Karpas-422 (cell line): ENCODE measurements at regions not wholly inside any gene's neighbourhood (a gene's known extent, or its start where the extent isn't known, plus 50 kb on each side); places are given as distances from the start of the nearest gene placed in this dataset.

ENCODE experiments used
- DNase-seq: peaks from one replicate; pipeline ENCODE4 v3.0.0-alpha.2; 2015
- H2AFZ ChIP-seq: fragments of 200-600 bp; sonication (generic); 2 replicates; pipeline ENCODE4 v1.6.1; 2014; ENCODE audit warnings: antibody characterized with exemption, low read length, mixed read lengths
- H3K27ac ChIP-seq: fragments of 200-600 bp; sonication (generic); 2 replicates; pipeline ENCODE4 v1.5.1; 2014; ENCODE audit warnings: mild to moderate bottlenecking, low read length, moderate library complexity
- H3K27me3 ChIP-seq: fragments of 200-600 bp; sonication (generic); 2 replicates; pipeline ENCODE4 v1.6.1; 2014; ENCODE audit warnings: low read length, mixed read lengths
- H3K36me3 ChIP-seq: fragments of 200-600 bp; sonication (generic); 2 replicates; pipeline ENCODE4 v1.6.1; 2014; ENCODE audit warnings: low read length, mixed read lengths; ENCODE audit not compliant: insufficient read depth
- H3K4me1 ChIP-seq: fragments of 200-600 bp; sonication (generic); 2 replicates; pipeline ENCODE4 v1.6.1; 2014; ENCODE audit warnings: mild to moderate bottlenecking, low read length, mixed read lengths
- H3K4me2 ChIP-seq: fragments of 200-600 bp; sonication (generic); 2 replicates; pipeline ENCODE4 v1.6.1; 2014; ENCODE audit warnings: low read length, low read depth, mild to moderate bottlenecking; ENCODE audit not compliant: poor library complexity, severe bottlenecking
- H3K4me3 ChIP-seq: fragments of 200-600 bp; sonication (generic); 2 replicates; pipeline ENCODE4 v1.5.1; 2014; ENCODE audit warnings: mild to moderate bottlenecking, antibody characterized with exemption, low read length, mixed read lengths
- H3K79me2 ChIP-seq: fragments of 200-600 bp; sonication (generic); 2 replicates; pipeline ENCODE4 v1.6.1; 2014; ENCODE audit warnings: mild to moderate bottlenecking, low read length, mixed read lengths
- H3K9ac ChIP-seq: fragments of 200-600 bp; sonication (generic); 2 replicates; pipeline ENCODE4 v1.6.0; 2014; ENCODE audit warnings: low read length
- H3K9me2 ChIP-seq: fragments of 200-600 bp; sonication (generic), shearing (Covaris generic); replicated peaks from 2 replicates; pipeline ENCODE4 v1.6.0; 2014; ENCODE audit warnings: mild to moderate bottlenecking, low read length, moderate library complexity; ENCODE audit not compliant: insufficient read depth
- H3K9me3 ChIP-seq: fragments of 300-700, 200-600 bp; sonication (generic); 2 replicates; pipeline ENCODE4 v1.6.1; 2014; ENCODE audit warnings: low read length, mixed read lengths
- H4K20me1 ChIP-seq: fragments of 200-600 bp; sonication (generic); 2 replicates; pipeline ENCODE4 v1.6.1; 2014; ENCODE audit warnings: mild to moderate bottlenecking, antibody characterized with exemption, low read length, low read depth; ENCODE audit not compliant: insufficient read depth

GRCh38 chr3:177982034-177982433 is 554.2 kb upstream of the KCNMB2 start:
- H2AFZ ChIP-seq: no peak overlapping the region
- H3K79me2 ChIP-seq: no peaks in the 10 kb centered on the region
- H3K27me3 ChIP-seq: no peaks in the 10 kb centered on the region
- H4K20me1 ChIP-seq: no peaks in the 10 kb centered on the region
- no peaks in the 10 kb centered on the region for H3K9me3 ChIP-seq
- no peak overlapping the region for H3K4me3 ChIP-seq
- H3K9ac ChIP-seq: no peak overlapping the region
- no peak overlapping the region for H3K4me2 ChIP-seq
- DNase-seq: no peak
- H3K4me1 ChIP-seq: no peaks in the 10 kb centered on the region
- no peaks in the 10 kb centered on the region for H3K9me2 ChIP-seq
- no peaks in the 10 kb centered on the region for H3K36me3 ChIP-seq
- H3K27ac ChIP-seq: no peak overlapping the region

GRCh38 chr3:177983320-177983719 is 552.9 kb upstream of the KCNMB2 start:
- no peak for DNase-seq
- H3K79me2 ChIP-seq: no peaks in the 10 kb centered on the region

DNA sequence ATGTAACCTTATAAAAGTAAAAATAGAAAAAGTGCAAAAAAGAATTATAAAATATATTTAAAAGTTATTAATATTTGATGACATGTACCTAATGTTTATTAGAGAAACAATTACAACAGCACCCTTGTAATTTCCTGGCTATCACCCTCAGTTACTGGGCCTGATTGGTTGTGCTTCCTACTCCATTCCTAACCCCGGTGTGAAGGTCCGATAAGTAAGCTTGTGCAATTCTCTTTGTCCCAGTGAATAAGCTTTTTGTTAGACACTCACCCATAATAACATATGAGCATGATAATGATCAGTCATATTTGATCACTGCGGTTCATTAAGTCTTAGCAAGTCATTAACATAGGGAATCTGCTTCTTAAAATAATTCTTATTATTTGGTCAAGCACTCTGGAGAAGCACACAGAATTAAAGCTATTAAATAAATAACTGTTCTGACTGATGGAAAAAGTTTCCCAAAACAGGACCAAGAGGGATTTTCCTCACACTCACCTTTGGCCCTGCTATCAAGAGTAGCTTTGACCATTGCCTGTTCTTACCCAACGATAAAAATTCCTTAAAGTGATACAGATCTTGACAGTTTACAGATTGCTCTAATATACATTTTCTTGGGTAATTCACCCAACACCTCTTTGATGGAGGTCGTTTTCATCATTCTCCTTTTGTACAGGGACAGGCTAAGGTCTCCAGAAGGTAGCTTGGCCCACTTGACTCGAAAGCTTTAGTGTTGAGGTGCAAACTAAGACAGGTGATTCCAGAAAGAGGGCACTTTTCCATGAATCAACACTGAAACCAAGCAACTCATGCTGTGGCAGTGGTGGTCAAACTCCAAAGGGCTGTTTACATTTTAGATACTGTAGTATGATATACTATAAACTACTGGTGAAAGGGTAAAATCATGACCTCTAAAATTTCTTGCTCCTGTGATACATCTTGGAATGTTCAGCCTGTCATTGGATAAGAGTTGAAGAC is 543.0 kb upstream of the KCNMB2 start:
- no peak overlapping the region for H2AFZ ChIP-seq
- no peak overlapping the region for H3K4me3 ChIP-seq
- H3K4me2 ChIP-seq: no peak overlapping the region
- no peaks in the 10 kb centered on the region for H3K36me3 ChIP-seq
- no peaks in the 10 kb centered on the region for H3K79me2 ChIP-seq
- no peak overlapping the region for H3K27ac ChIP-seq
- H3K9me2 ChIP-seq: no peaks in the 10 kb centered on the region
- H3K27me3 ChIP-seq: no peaks in the 10 kb centered on the region
- no peak for DNase-seq
- H3K9ac ChIP-seq: no peak overlapping the region
- no peaks in the 10 kb centered on the region for H3K4me1 ChIP-seq
- no peaks in the 10 kb centered on the region for H3K9me3 ChIP-seq
- H4K20me1 ChIP-seq: no peaks in the 10 kb centered on the region

More at GRCh38 chr3:177983320-177983719, 552.9 kb upstream of the KCNMB2 start:
- H3K9me3 ChIP-seq: no peaks in the 10 kb centered on the region
- H3K4me1 ChIP-seq: no peaks in the 10 kb centered on the region
- H4K20me1 ChIP-seq: no peaks in the 10 kb centered on the region
- no peaks in the 10 kb centered on the region for H3K9me2 ChIP-seq
- H3K9ac ChIP-seq: no peak overlapping the region
- H3K27ac ChIP-seq: no peak overlapping the region
- no peak overlapping the region for H2AFZ ChIP-seq
- no peak overlapping the region for H3K4me3 ChIP-seq
- H3K4me2 ChIP-seq: no peak overlapping the region
- no peaks in the 10 kb centered on the region for H3K36me3 ChIP-seq
- no peaks in the 10 kb centered on the region for H3K27me3 ChIP-seq

DNA sequence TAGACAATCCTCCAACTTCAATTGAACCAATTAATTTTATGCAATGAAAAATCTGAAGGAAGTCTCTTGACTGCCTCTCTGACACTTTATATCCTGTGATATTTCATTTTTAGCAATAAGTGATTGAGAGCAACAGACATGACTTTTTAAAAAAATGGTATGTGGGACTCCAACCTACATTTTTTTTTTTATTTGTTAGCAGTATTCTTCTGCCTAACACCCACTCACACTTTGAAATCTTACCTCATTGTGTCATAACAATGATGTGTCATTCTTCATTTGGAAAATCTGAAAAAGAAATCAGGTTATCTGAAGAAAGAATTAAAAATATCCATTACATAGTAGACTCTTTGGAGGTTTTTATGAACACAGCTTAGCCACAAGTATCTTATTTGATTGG is 541.3 kb upstream of the KCNMB2 start:
- Histone ChIP-seq H3K9ac (no peak overlapping the region), H4K20me1 (no peaks in the 10 kb centered on the region), H3K9me2 (no peaks in the 10 kb centered on the region), H3K79me2 (no peaks in the 10 kb centered on the region), H3K4me3 (no peak overlapping the region), H3K9me3 (no peaks in the 10 kb centered on the region), H3K27ac (no peak overlapping the region), H3K4me1 (no peaks in the 10 kb centered on the region), H3K4me2 (no peak overlapping the region), H3K27me3 (no peaks in the 10 kb centered on the region), H2AFZ (no peak overlapping the region), H3K36me3 (no peaks in the 10 kb centered on the region)
- no peak for DNase-seq

- no peak overlapping the region for H3K9ac ChIP-seq
- H3K4me1 ChIP-seq: no peaks in the 10 kb centered on the region
- H3K27ac ChIP-seq: no peak overlapping the region
- H3K9me2 ChIP-seq: no peaks in the 10 kb centered on the region
- H3K27me3 ChIP-seq: no peaks in the 10 kb centered on the region
- H4K20me1 ChIP-seq: no peaks in the 10 kb centered on the region
- no peak overlapping the region for H2AFZ ChIP-seq
- no peak for DNase-seq
- no peak overlapping the region for H3K4me3 ChIP-seq
- H3K9me3 ChIP-seq: no peaks in the 10 kb centered on the region
- H3K79me2 ChIP-seq: no peaks in the 10 kb centered on the region
- H3K4me2 ChIP-seq: no peak overlapping the region
- H3K36me3 ChIP-seq: no peaks in the 10 kb centered on the region
Measured at GRCh38 chr3:177995381-177996085, 540.7 kb upstream of the KCNMB2 start.

DNA sequence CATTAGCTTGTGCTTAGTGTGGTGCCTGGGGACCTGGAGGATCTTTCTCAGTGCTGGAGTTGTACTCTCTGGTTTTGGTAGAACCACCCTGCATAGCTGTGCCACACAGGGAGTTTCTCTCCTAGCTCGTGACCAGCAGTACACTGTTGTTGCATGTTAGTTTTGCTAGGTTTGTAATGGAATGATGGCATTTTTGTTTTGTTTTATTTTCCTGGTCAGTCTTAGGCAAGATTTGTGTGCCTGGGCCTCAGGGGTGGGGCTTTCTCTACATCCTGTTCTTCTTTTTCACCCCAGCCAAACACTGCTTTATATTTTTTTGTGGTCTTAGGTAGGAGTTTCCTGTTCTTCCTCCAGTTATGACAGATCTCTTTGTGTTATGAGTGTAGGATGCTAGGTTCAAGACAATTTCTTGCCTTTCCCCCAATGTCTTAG is 534.5 kb upstream of the KCNMB2 start:
- Histone ChIP-seq H3K4me1 (no peaks in the 10 kb centered on the region), H2AFZ (no peak overlapping the region), H3K27ac (no peak overlapping the region), H3K9ac (no peak overlapping the region), H3K4me2 (no peak overlapping the region), H4K20me1 (no peaks in the 10 kb centered on the region), H3K9me3 (no peaks in the 10 kb centered on the region), H3K9me2 (no peaks in the 10 kb centered on the region), H3K36me3 (no peaks in the 10 kb centered on the region), H3K27me3 (no peaks in the 10 kb centered on the region), H3K79me2 (no peaks in the 10 kb centered on the region), H3K4me3 (no peak overlapping the region)
- DNase-seq: no peak

DNA sequence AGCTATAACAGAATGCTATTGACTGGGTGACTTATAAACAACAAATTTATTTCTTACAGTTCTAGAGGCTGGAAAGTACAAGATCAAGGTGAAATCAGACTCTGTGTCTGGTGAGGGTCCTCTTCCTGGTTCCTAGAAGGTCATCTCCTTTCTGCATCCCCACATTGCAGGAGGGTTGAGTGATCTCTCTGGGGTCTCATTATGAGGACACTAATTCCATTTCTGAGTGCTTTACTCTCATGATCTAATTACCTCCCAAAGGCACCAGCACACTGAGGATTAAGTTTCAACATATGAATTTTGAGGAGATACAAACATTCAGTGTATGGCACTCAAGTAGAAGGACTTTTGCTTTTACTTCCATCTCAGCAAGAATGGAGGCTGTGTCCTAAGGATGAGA is 534.1 kb upstream of the KCNMB2 start:
- Histone ChIP-seq H3K4me1 (no peaks in the 10 kb centered on the region), H3K27me3 (no peaks in the 10 kb centered on the region), H3K9me2 (no peaks in the 10 kb centered on the region), H3K27ac (no peak overlapping the region), H3K79me2 (no peaks in the 10 kb centered on the region), H3K9me3 (no peaks in the 10 kb centered on the region), H2AFZ (no peak overlapping the region), H3K36me3 (no peaks in the 10 kb centered on the region), H3K4me2 (no peak overlapping the region), H3K4me3 (no peak overlapping the region), H4K20me1 (no peaks in the 10 kb centered on the region), H3K9ac (no peak overlapping the region)
- DNase-seq: no peak

DNA sequence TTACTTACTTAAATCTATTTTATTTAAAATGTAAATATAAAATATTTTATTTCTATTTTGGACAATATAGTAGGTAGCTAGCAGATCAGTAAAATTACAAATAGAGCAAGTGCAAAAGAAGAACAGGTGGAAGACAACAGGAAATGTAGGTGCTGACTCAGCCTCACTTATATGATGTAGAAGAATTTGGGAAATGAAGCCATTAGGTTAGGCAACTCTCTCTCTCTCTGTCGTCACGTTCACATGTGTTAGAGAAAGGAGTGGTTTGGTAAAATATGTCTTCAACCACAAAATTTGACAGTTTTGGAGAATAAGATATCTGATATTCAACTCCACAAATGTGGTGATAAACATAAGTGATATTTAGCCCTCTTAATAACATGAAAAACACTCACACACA is 532.5 kb upstream of the KCNMB2 start:
- H3K36me3 ChIP-seq: no peaks in the 10 kb centered on the region
- no peak overlapping the region for H3K9ac ChIP-seq
- H3K79me2 ChIP-seq: no peaks in the 10 kb centered on the region
- no peak overlapping the region for H3K27ac ChIP-seq
- H4K20me1 ChIP-seq: no peaks in the 10 kb centered on the region
- no peaks in the 10 kb centered on the region for H3K4me1 ChIP-seq
- H3K4me3 ChIP-seq: no peak overlapping the region
- H2AFZ ChIP-seq: no peak overlapping the region
- no peak overlapping the region for H3K4me2 ChIP-seq
- H3K27me3 ChIP-seq: no peaks in the 10 kb centered on the region
- DNase-seq: no peak
- H3K9me3 ChIP-seq: 0 out of 2 replicates have a peak, but pooled peaks cover 3% of the 10 kb centered on the region
- H3K9me2 ChIP-seq: no peaks in the 10 kb centered on the region
